CD4-positive, alpha-beta T cell treated with Interleukin-17A for 4 hours (primary cell): ENCODE measurements at regions not wholly inside any gene's neighbourhood (a gene's known extent, or its start where the extent isn't known, plus 50 kb on each side); places are given as distances from the start of the nearest gene placed in this dataset.

ENCODE experiments used
- DNase-seq: peaks from one replicate; pipeline ENCODE4 v3.0.0-alpha.2; 2020; ENCODE audit warnings: mixed read lengths

DNA sequence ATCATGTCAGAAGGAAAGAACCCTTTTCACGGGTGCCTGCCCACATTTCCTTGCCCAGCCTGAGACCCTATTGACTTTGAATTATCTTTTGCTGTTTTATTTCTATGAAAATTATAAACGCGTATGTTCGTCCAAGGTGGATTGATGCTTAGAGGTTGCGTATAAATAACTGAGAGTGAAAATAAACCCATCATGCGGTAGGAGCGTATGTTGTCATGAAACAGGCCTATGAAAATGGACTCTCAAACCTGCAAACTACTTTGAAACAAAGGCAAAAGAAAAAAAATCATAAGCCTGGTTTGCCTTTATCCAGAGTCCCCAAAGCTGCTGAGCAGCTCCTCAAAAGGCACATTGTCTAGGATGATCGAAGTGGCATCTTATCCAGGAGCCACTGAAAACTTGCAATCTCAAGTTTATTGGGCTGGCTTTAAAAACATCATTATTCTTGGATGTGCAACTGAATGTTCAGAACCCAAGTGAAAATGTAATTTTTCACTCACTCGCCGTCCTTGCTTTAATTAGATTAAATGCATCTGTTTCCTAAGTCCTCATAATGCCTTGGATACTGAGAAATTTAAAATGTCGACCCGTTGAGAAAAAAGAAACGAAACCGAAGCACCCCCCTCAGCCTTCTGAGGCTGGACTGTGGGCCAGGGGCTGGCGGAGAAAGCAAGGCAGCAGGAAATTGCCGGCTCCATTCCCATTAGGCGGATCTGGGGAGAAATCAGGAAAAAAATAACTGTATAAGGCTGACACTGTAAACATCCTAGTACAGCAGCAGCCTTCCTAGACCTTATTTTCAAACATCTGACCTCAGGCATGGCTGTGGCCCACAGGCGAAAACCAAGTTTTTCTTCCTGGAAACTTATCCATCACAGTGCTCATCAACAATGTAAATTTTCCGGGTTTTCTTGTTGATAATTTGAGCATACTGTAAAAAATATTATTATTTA lies 82.9 kb upstream of the PPARA start:
- no peak for DNase-seq

- no peak for DNase-seq
These were observed 82.1 kb upstream of the PPARA start for GRCh38 chr22:46068181-46068592.

DNA sequence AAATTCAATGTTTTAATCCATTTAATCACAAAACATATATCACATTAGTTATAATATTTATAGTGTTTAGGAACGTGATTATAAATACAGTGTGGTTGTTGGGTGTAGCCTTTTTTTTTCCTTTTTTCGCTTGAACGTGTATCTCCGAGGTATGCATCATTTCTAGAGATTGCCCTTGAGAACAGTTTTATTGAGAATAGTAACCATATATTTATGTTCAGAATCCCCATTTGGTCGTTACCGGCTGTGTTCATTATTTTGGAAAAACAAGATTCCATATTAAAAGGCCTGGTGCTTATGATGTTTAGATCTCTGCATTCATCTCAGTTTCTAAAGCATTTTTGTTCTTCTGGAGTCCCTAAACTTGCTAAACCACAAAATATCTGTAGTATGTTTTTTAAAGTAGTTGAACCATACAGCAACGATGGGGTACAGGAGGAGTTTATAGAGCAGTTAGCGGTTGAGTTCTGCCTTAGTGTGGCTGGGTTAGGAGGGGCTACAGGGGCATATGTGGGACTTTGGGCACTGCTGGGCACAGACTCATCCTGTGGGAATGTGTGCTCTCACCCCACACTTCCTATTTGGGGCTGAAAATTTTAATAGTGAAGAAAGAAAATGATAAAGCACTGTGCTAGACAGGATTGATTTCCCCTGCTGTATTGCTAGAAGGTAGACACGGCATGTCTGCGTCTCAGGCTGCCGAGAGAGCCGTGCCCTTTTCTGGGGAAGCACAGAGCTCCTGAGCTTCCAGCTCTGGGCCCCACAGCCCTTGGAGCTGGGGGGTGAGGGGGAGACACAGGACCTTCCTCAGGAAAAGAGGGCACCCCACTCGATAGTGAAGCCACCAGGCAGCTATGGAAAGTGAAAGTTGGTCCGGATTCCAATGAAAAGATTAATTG lies 81.5 kb upstream of the PPARA start:
- DNase-seq = peak; percentile 17

DNA sequence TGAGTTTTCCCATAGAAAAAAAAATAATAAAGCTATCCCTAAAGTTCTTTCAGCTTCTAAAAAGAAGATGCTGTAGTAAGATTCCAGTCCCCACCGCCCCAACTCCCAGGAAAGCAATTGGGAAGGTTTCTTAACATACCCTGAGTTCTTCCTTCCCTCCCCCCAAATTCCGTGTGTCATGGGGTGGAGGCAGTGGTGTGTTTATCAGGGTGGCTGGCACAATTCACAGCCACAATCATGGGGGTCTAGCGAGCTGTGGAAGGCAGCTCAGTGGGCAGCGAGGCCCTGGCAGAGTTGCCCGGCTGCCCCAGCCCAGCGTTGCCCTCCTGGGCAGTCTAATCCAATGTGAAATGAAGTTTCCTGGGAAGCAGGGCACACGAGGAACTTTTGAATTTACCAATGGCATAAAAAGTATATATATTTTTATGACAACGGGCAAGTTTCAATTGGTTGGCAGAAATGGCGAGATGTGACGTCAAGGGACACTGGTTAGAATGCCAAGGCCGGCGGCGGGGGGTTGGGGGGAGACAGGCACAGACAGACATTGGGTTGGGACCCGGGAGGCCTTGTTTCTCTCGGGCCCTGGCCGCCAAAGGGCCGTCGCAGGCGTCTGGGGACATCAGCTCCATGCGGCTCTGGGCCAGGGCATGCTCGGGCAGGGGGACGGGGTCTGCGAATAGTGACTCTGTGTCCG lies 80.7 kb upstream of the PPARA start:
- DNase-seq = peak; percentile 34

- DNase-seq = peak; percentile 34
These were observed 80.0 kb upstream of the PPARA start for GRCh38 chr22:46070215-46070802.

- DNase-seq = peak; percentile 67
These were observed 79.4 kb upstream of the PPARA start for GRCh38 chr22:46070803-46071450.

GRCh38 chr22:46071451-46072109 lies 78.7 kb upstream of the PPARA start:
- DNase-seq = peak; percentile 75

DNA sequence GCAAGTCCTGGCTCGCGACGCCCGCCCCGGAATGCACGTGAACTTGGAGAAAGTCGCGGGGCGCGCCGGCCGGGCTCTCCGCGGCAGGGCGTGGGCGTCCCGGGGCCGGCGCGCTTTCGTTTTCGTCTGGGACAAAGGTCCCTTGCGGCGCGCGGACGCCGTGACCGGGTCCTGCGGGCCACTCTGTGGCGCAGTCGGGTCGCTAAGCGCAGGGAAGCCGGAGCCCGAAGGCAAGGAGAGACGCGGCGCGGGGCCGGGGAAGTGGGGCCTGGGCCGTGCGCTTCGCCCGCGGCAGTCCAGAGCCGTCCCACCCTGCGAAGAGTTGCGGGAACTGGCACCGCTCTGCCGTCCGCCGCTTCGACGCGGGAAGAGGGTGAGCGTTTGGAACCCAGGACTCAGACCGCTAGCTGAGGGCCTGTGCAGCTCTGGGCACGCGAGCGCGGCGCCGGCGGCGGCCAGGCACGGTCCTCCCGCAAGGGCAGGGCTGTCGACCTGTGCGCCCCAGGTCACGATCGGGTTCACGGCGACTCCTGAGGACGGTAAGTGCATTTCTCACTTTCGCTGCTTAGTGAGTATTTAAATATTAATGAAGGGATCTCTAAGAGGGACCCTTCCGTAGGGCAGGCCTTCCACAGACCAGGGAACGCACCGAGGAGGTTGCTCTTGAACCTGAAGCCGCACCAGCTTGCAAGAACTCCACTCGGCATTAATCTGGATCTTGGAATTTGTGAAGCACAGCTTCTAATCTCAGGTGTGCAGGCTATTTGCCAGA lies 78.0 kb upstream of the PPARA start:
- DNase-seq = peak; percentile 52

GRCh38 chr22:46072981-46073682 lies 77.2 kb upstream of the PPARA start:
- no peak for DNase-seq

- no peak for DNase-seq
These were observed 76.4 kb upstream of the PPARA start for GRCh38 chr22:46073683-46074504.

DNA sequence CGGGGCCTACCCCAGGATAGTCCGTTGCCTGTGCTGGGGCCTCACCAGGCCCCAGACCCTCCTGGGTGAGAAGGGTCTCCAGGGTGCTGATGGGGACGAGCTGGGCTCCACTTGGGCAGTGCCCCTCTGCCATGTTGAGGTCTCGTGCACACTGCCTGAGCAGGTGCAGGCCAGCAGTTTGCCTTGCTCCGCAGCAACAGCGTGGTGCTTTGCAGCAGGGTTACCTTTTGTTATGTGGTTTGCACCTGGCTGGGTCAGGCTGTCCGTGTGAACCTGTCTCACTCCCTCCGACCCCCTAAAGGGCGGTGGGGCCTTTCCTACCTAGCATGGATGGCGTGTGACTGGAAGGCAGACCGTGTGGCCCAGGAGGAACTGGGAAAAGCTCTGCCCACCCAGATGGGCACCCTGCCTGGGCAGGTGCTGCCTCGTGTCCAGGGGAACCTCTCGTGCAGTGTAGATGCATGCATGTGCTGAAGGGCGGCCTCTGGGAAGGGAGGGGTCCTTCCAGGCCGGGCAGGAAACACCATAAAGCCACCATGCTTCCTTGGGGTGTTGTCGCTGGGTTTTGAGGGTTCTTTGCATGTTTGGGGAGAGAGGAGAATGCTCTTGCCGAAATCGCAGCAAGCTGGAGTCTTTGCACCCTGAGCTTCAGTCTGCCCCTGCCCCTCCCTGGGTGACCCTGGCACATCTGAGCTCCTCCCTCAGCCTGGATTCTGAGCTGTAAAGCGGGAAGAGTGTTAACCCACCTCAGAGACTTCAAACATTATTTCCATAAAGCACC lies 75.4 kb upstream of the PPARA start:
- no peak for DNase-seq

DNA sequence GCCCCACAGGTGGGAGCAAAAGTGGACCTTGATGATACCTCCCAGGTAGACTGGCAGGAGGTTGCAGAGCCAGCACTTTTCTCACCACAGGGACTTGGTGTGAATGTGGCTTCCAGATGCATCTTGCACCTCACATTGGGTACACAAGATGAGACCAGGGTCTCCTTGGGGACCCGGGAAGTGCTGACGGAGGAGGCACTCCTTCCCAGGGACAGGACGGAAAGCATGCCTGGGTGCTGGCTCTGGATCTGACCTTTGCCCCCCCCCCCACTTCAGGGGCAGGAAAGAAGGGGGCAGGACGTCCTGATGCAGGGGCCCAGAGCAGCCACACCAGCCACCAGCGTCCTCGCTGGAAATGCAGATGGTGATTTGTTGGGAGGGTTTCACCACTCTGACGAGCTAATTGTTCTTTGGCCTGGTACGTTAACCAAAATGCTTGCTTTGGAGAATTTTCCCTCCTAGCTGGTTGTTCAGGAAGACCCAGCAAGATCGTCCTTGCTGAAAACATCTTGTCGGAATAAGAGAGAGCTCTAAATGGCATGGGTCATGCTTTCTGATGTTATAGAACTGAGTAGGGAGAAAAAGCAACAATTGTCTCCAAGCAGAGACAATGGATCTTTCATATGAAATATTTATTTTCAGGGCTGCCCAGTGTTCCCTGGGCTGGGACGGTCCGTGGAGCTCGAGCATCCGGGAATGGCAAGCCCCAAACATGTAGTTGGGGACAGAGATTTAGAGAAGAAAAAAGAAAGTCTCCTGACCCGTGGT lies 74.4 kb upstream of the PPARA start:
- no peak for DNase-seq

DNA sequence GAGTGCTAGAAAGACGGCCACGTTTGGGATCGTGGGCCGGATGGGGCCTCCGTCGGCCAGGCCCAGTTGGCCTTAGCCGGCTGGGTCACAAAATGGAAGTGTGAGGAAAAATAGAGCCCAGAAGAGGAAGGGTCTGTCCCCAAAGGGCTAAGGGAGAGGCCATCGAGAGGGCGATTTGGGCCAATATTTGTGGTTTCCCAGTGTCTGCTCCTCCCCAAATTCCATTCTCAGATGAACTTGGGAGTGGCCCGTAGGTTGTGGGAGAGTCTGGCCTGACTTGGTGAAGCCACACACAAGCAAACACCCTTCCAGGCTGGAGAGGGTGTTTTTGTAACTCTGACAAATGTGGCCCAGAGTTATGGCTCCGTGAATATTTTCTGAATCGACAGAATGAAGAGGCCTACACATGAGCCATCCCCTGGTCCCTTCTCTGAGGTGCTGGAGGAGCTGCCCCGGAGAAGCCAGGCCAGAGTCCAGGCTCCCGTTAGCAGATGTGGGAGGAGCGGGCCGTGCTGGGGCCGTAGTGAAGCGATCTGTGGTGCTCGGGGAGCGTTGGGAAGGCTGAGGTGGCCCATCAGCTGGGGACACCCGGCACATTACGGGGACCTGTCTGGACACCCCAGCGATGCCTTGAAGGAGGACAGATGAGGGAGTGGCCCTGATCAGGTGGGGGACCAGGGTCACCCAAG lies 73.5 kb upstream of the PPARA start:
- DNase-seq = no peak

- DNase-seq = no peak
These were observed 72.6 kb upstream of the PPARA start for GRCh38 chr22:46077669-46078099.

- no peak for DNase-seq
These were observed 71.9 kb upstream of the PPARA start for GRCh38 chr22:46078241-46079092.
